SK-N-DZ (cell line): ENCODE measurements at regions not wholly inside any gene's neighbourhood (a gene's known extent, or its start where the extent isn't known, plus 50 kb on each side); places are given as distances from the start of the nearest gene placed in this dataset.

Experiments used
- DNase-seq: peaks from one replicate; pipeline ENCODE4 v3.0.0-alpha.2; 2015; ENCODE audit warnings: low spot score

GRCh38 chr17:34527908-34528470 lies 51.4 kb upstream of the TMEM132E start:
- no peak for DNase-seq

GRCh38 chr17:34527136-34527907 lies 52.1 kb upstream of the TMEM132E start:
- no peak for DNase-seq

GRCh38 chr17:34525651-34526050 lies 53.7 kb upstream of the TMEM132E start:
- no peak for DNase-seq

GRCh38 chr17:34521955-34522354 lies 57.4 kb upstream of the TMEM132E start:
- DNase-seq = no peak

GRCh38 chr17:34519282-34519681 lies 60.1 kb upstream of the TMEM132E start:
- no peak for DNase-seq

- no peak for DNase-seq
These were observed 62.0 kb upstream of the TMEM132E start for GRCh38 chr17:34517406-34517805.

GRCh38 chr17:34511931-34512330 lies 67.5 kb upstream of the TMEM132E start:
- DNase-seq = no peak

GRCh38 chr17:34511265-34511664 lies 68.1 kb upstream of the TMEM132E start:
- DNase-seq = no peak

GRCh38 chr17:34504814-34505484 lies 74.4 kb upstream of the TMEM132E start:
- no peak for DNase-seq

- DNase-seq = peak; percentile 34
These were observed 75.7 kb upstream of the TMEM132E start for GRCh38 chr17:34503528-34504195.

GRCh38 chr17:34502426-34502825 lies 77.0 kb upstream of the TMEM132E start:
- DNase-seq = no peak

- no peak for DNase-seq
These were observed 79.8 kb upstream of the TMEM132E start for GRCh38 chr17:34499576-34499975.

GRCh38 chr17:34493917-34494316 lies 85.5 kb upstream of the TMEM132E start:
- DNase-seq = no peak

- DNase-seq = peak; percentile 9
These were observed 91.8 kb upstream of the TMEM132E start for GRCh38 chr17:34487626-34488025.

- DNase-seq = no peak
These were observed 92.6 kb upstream of the TMEM132E start for GRCh38 chr17:34486761-34487160.

- no peak for DNase-seq
These were observed 93.4 kb upstream of the TMEM132E start for GRCh38 chr17:34485999-34486398.

GRCh38 chr17:34484193-34484733 lies 95.1 kb upstream of the TMEM132E start:
- no peak for DNase-seq

GRCh38 chr17:34482730-34483129 lies 96.7 kb upstream of the TMEM132E start:
- no peak for DNase-seq

- no peak for DNase-seq
These were observed 97.6 kb upstream of the TMEM132E start for GRCh38 chr17:34481779-34482178.

- DNase-seq = no peak
These were observed 100.0 kb upstream of the TMEM132E start for GRCh38 chr17:34479371-34479770.

GRCh38 chr17:34478244-34478643 lies 101.1 kb upstream of the TMEM132E start:
- DNase-seq = no peak

- no peak for DNase-seq
These were observed 104.1 kb upstream of the TMEM132E start for GRCh38 chr17:34475296-34475695.
